ENCODE measurements at regions not wholly inside any gene's neighbourhood (a gene's known extent, or its start where the extent isn't known, plus 50 kb on each side); places are given as distances from the start of the nearest gene placed in this dataset.

GRCh38 chr14:87034680-87035079 lies 958.3 kb downstream of the GALC start:
- intact Hi-C loops (cut with micrococcal nuclease; ENCODE audit: unreplicated experiment) (no loop called here), in situ Hi-C loops (cut with MboI) (no loop called here)
- no peaks in the 10 kb centered on the region for H3K27me3 ChIP-seq (replicated peaks in 1 of 2; ENCODE audit: control insufficient read depth in 2 of 2, insufficient read depth in 2 of 2, low read length in 1 of 2)
- no peak overlapping the region for H3K4me2 ChIP-seq (ENCODE audit: control insufficient read depth, insufficient read depth)
- no peaks in the 10 kb centered on the region for H3K36me3 ChIP-seq (ENCODE audit: control insufficient read depth in 2 of 2, insufficient read depth in 2 of 2, low read length in 1 of 2)
- no peaks in the 10 kb centered on the region for H3K79me2 ChIP-seq (ENCODE audit: control insufficient read depth, insufficient read depth, low read length)
- ATAC-seq, result no peak
- no peak for DNase-seq (ENCODE audit: low read depth, low spot score)
- 0% methylated on average over 1 of the region's 1 CpG for WGBS (ENCODE audit: insufficient coverage, insufficient replicate concordance, low lambda C conversion rate, missing lambda C conversion rate)
- ChIA-PET POLR2A (no interaction called here), CTCF (interaction anchor here (0.8 kb wide), 1 partner anchor 17 kb away, joined by 3 read pairs; no protein-coding TSS in a partner anchor), RAD21 (ENCODE audit: unreplicated experiment) (no interaction called here), SMC1A (ENCODE audit: uncharacterized antibody, unreplicated experiment) (no interaction called here)
- H3K4me3 ChIP-seq, result no peak overlapping the region
- H4K20me1 ChIP-seq (ENCODE audit: control insufficient read depth, insufficient read depth), result no peaks in the 10 kb centered on the region
- no peak overlapping the region for H2AFZ ChIP-seq (ENCODE audit: control insufficient read depth, low read depth, low read length)
- no TSS peak for BruUV-seq (replicated peaks)
- no peak overlapping the region for H3K9ac ChIP-seq (ENCODE audit: control insufficient read depth, insufficient read depth, low read length)
- no peaks in the 10 kb centered on the region; the same call in 2 of the 3 replicates for H3K9me3 ChIP-seq (replicated peaks; ENCODE audit: control insufficient read depth, insufficient read depth, low read length)
- H3K27ac ChIP-seq (ENCODE audit: control insufficient read depth, insufficient read depth), result no peak overlapping the region
- no peak for FAIRE-seq
- no peaks in the 10 kb centered on the region for H3K4me1 ChIP-seq (ENCODE audit: control insufficient read depth, insufficient read depth, low read length)
- TF ChIP-seq PAX8 (IDR thresholded peaks at IDR 0.05), result no peak
- TF ChIP-seq ZBTB40 (IDR thresholded peaks at IDR 0.05; ENCODE audit: borderline replicate concordance), result no peak
- TF ChIP-seq NFXL1 (IDR thresholded peaks at IDR 0.05; ENCODE audit: borderline replicate concordance), result no peak
- TF ChIP-seq NKRF (conservative IDR thresholded peaks at IDR 0.05), result no peak
- TF ChIP-seq MAX (IDR thresholded peaks at IDR 0.05; ENCODE audit: low read depth, low read length), result no peak
- TF ChIP-seq SKIL (IDR thresholded peaks at IDR 0.05; ENCODE audit: low read depth, poor library complexity, severe bottlenecking), result no peak
- no peak for TF ChIP-seq STAT1 (conservative IDR thresholded peaks at IDR 0.05)
- no peak for TF ChIP-seq CTCF (IDR thresholded peaks at IDR 0.05 in 2 of 3, conservative IDR thresholded peaks at IDR 0.05 in 1 of 3; ENCODE audit: control insufficient read depth in 2 of 3, extremely low read depth in 1 of 3, insufficient read depth in 1 of 3, low read depth in 3 of 3, low read length in 3 of 3)
- TF ChIP-seq HDGF (IDR thresholded peaks at IDR 0.05), result no peak
- no peak for TF ChIP-seq POU2F2 (IDR thresholded peaks at IDR 0.05; ENCODE audit: borderline replicate concordance, low read depth, low read length)
- no peak for TF ChIP-seq MEF2A (IDR thresholded peaks at IDR 0.05; ENCODE audit: insufficient read depth, low read depth, low read length)
- TF ChIP-seq NFYB (IDR thresholded peaks at IDR 0.05; ENCODE audit: insufficient read depth, low read depth, low read length), result no peak
- no peak for TF ChIP-seq NR2F1 (conservative IDR thresholded peaks at IDR 0.05)
